Kidney (tissue), 13 donors: ENCODE measurements at regions not wholly inside any gene's neighbourhood (a gene's known extent, or its start where the extent isn't known, plus 50 kb on each side); places are given as distances from the start of the nearest gene placed in this dataset.

Experiments
- DNase-seq, 5 donors: peaks; one replicate each; pipeline ENCODE4 v3.0.0-alpha.2; 2013 to 2020
- FAIRE-seq: peaks from 2 replicates; lab custom pipeline; 2012; peaks lifted over from hg19 to GRCh38; lab: Jason Lieb, UNC
- H3K27ac ChIP-seq, 2 donors: one replicate each; pipeline ENCODE4 v1.7.0; 2013; ENCODE audit warnings: low read depth in 2 of 2, low read length in 2 of 2, inconsistent platforms in 1 of 2
- H3K27me3 ChIP-seq: one replicate; pipeline ENCODE4 v1.7.1; 2013; ENCODE audit warnings: low read length, inconsistent platforms; ENCODE audit not compliant: control insufficient read depth, insufficient read depth
- H3K36me3 ChIP-seq, 3 donors: one replicate each; pipeline versions ENCODE4 v1.7.0 to v1.7.1; 2013; ENCODE audit warnings: low read length in 3 of 3, control low read depth in 1 of 3, inconsistent platforms in 1 of 3; ENCODE audit not compliant: insufficient read depth in 3 of 3, control insufficient read depth in 2 of 3
- H3K4me1 ChIP-seq, 3 donors: one replicate each; pipeline versions ENCODE4 v1.7.0 to v1.7.1; 2013; ENCODE audit warnings: low read length in 3 of 3, inconsistent platforms in 1 of 3, low read depth in 1 of 3; ENCODE audit not compliant: control insufficient read depth in 2 of 3, insufficient read depth in 2 of 3
- H3K4me3 ChIP-seq, 3 donors: one replicate each; pipeline versions ENCODE4 v1.7.0 to v1.8.1; 2013; ENCODE audit warnings: low read length in 3 of 3, control low read depth in 1 of 3, inconsistent platforms in 1 of 3
- H3K9ac ChIP-seq, 3 donors: one replicate each; pipeline versions ENCODE4 v1.7.0 to v1.7.1; 2013; ENCODE audit warnings: low read length in 3 of 3, control low read depth in 1 of 3, inconsistent platforms in 1 of 3
- H3K9me3 ChIP-seq, 3 donors: one replicate each; pipeline versions ENCODE4 v1.7.0 to v1.7.1; 2013; ENCODE audit warnings: low read length in 3 of 3, control low read depth in 1 of 3, inconsistent platforms in 1 of 3; ENCODE audit not compliant: control insufficient read depth in 2 of 3, insufficient read depth in 1 of 3
- CTCF ChIP-seq: IDR thresholded peaks from 3 replicates; pipeline ENCODE4 v1.5.1; 2012; ENCODE audit warnings: mild to moderate bottlenecking, moderate library complexity, borderline replicate concordance; ENCODE audit not compliant: insufficient read depth; ENCODE audit errors: extremely low read depth
- intact Hi-C: fragments of 100-400 bp; cut with DNase I; formaldehyde crosslinking; loops from one replicate; pipeline ENCODE4 v1.11.1; 2022
- donor health status: control.
- donor health status: control.
- donor health status: control.
- donor health status: control.
- donor health status: control.
- donor health status: DM: yes; HTN: yes; CAD: no.
- donor health status: Normal renal cell carcinoma (clear cell type).

- no peak for FAIRE-seq
Measured at GRCh38 chr11:101331411-101331810, 201.8 kb upstream of the PGR start.

GRCh38 chr11:101327908-101328307 lies 198.3 kb upstream of the PGR start:
- Histone ChIP-seq H3K27me3 (no peaks in the 10 kb centered on the region), H3K9ac (no peak overlapping the region), H3K36me3 (no peaks in the 10 kb centered on the region), H3K4me1 (no peaks in the 10 kb centered on the region), H3K27ac (no peak overlapping the region), H3K4me3 (no peak overlapping the region), H3K9me3 (no peaks in the 10 kb centered on the region)
- no peak for TF ChIP-seq CTCF
- intact Hi-C loops: no loop called here
- no peak for FAIRE-seq
- no peak for DNase-seq

More at GRCh38 chr11:101331411-101331810, 201.8 kb upstream of the PGR start:
- Histone ChIP-seq H3K27me3 (no peaks in the 10 kb centered on the region), H3K27ac (no peak overlapping the region), H3K9me3 (no peaks in the 10 kb centered on the region), H3K4me3 (no peak overlapping the region), H3K4me1 (no peaks in the 10 kb centered on the region), H3K36me3 (no peaks in the 10 kb centered on the region), H3K9ac (no peak overlapping the region)
- TF ChIP-seq CTCF: no peak
- intact Hi-C loops: no loop called here
- DNase-seq: no peak

GRCh38 chr11:101326141-101326540 lies 196.5 kb upstream of the PGR start:
- Histone ChIP-seq H3K27ac (no peak overlapping the region), H3K9ac (no peak overlapping the region), H3K4me3 (no peak overlapping the region), H3K9me3 (no peaks in the 10 kb centered on the region), H3K27me3 (no peaks in the 10 kb centered on the region), H3K36me3 (no peaks in the 10 kb centered on the region), H3K4me1 (no peaks in the 10 kb centered on the region)
- TF ChIP-seq CTCF: no peak
- intact Hi-C loops: no loop called here
- no peak for DNase-seq
- FAIRE-seq: no peak

GRCh38 chr11:101323997-101324396 lies 194.4 kb upstream of the PGR start:
- Histone ChIP-seq H3K27ac (no peak overlapping the region), H3K9me3 (no peaks in the 10 kb centered on the region), H3K4me1 (no peaks in the 10 kb centered on the region), H3K9ac (no peak overlapping the region), H3K4me3 (no peak overlapping the region), H3K36me3 (no peaks in the 10 kb centered on the region), H3K27me3 (no peaks in the 10 kb centered on the region)
- intact Hi-C loops: no loop called here
- FAIRE-seq (no peak), DNase-seq (no peak)
- TF ChIP-seq CTCF: no peak
